Fibroblast of the aortic adventitia (primary cell): ENCODE measurements at regions not wholly inside any gene's neighbourhood (a gene's known extent, or its start where the extent isn't known, plus 50 kb on each side); places are given as distances from the start of the nearest gene placed in this dataset.
"Not testable (repeated sequence)": the region's sequence is repeated elsewhere in the genome, so short reads cannot be mapped to it uniquely, and the experiment has no call there.

Experiments
- DNase-seq: peaks from one replicate; pipeline ENCODE4 v3.0.0-alpha.2; 2010; ENCODE audit warnings: low read depth
- H3K4me3 ChIP-seq: 2 replicates; pipeline ENCODE4 v1.5.1; 2011; ENCODE audit warnings: low read depth, mild to moderate bottlenecking, control low read depth, low read length, moderate library complexity
- TF ChIP-seq, protein P1 (sequence below): IDR thresholded peaks from 2 replicates; pipeline ENCODE4 v1.5.1; 2011; ENCODE audit warnings: mild to moderate bottlenecking, low read length, control low read depth, inconsistent platforms; ENCODE audit not compliant: insufficient read depth

DNA sequence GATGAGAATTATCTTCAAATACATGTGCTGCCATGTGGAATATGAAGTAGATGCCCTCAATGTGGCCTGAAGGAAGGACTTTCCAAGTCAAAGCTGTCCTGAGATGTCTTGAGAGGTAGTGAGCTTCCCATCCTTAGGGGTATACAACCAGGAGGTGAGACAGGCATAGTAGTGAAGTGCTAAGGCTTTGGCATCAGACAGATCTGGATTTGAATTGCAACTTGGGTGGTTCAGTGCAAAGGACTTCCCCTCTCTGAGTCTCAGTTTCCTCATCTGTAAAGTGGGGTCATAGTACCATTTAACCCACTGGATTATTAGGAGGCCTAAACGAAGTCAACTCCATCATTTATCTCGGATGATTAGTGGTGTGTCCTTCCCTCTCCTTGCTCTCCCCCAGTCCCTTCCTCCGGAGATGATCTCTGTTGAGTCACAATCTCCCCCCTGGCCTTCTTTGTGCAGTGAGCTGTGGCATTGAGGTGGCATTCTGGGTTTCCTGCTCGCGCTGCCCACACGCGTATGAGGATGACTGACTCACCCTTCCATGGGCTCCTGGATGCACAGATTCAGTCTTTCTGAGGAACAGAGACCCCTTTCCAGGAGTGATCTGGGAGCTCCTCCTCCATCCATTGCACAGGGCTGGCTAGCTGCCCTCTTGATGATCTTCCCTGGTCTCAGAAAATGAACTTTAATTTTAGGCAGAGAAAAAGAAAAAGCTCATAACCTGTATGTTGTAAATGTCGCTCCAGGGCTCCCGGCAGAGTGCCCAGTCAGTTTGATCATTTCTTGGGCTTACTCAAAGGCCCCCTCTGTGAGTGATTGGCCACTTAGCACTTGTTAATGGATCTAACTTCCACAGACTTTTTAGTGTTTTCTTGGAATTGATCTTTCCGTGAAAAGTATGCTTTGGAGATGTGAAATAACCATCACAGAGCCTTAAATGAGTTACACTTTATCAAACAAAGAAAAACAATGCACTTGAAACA, 354.6 kb downstream of the PTPRU start:
- TF ChIP-seq, protein P1, sequence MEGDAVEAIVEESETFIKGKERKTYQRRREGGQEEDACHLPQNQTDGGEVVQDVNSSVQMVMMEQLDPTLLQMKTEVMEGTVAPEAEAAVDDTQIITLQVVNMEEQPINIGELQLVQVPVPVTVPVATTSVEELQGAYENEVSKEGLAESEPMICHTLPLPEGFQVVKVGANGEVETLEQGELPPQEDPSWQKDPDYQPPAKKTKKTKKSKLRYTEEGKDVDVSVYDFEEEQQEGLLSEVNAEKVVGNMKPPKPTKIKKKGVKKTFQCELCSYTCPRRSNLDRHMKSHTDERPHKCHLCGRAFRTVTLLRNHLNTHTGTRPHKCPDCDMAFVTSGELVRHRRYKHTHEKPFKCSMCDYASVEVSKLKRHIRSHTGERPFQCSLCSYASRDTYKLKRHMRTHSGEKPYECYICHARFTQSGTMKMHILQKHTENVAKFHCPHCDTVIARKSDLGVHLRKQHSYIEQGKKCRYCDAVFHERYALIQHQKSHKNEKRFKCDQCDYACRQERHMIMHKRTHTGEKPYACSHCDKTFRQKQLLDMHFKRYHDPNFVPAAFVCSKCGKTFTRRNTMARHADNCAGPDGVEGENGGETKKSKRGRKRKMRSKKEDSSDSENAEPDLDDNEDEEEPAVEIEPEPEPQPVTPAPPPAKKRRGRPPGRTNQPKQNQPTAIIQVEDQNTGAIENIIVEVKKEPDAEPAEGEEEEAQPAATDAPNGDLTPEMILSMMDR = no peak
- DNase-seq = no peak
- no peak overlapping the region for H3K4me3 ChIP-seq

DNA sequence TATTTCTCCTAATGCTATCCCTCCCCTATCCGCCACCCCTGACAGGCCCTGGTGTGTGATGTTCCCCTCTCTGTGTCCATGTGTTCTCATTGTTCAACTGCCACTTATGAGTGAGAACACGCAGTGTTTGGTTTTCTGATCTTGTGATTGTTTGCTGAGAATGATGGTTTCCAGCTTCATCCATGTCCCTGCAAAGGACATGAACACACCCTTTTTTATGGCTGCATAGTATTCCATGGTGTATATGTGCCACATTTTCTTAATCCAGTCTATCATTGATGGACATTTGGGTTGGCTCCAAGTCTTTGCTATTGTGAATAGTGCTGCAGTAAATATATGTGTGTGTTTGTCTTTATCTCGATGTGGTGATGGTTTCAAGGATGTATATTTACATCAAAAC, 353.4 kb downstream of the PTPRU start:
- not testable (repeated sequence) for H3K4me3 ChIP-seq, DNase-seq

DNA sequence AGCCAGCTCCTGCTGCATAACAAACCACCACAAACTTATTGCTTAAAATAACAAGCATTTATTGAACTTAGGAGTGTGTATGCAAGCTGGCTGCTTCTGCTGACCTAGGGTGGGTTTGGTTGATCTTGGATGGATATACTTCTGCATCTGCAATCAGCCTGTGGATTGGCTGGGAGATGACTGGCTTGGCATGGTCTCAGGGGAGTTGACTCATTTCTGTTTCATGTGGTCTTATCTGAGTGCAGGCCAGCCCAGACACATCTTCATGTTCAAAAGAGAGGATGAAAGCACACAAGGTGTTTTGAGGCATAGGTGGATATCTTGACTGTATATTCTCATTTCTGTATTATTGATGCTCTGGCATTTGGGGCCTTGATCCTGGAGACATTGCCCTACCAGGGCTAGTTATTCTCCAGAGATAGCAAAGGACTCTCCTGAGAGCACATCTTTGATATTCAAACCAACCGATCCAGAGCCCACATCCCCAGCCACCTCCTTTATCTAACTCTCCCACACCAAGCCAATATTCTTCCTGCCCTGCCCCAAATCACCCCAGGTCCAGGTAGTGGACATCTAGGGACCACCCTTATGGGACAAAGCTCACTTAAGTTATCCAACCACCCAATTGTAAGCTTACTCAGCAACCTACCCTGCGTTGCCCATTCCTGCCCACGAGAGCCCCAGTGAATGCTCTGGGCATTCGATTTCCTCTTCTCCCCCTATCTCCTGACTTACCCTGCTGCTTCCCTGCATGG, 350.8 kb downstream of the PTPRU start:
- TF ChIP-seq, protein P1 = no peak
- H3K4me3 ChIP-seq = no peak overlapping the region
- peak; percentile 3 for DNase-seq

DNA sequence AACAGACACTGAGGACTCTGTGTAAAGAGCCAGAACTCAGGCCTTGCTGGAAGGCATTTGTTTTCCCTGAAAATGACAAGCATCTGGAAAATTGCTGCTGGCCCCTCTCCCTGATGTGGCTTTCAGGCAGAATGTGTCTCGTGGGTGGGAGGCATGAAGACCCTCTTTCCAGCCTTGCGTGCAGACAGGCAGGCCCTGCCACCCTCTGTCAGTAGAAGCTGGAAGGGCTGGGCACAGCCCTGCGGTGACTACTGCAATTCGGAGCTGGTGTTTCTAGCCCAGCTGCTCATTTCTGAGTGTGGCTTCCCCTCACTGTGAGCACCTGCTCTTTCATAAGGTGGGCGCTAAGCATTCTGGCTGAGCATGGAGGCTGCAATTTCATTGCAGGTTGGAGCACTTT, 349.9 kb downstream of the PTPRU start:
- no peak overlapping the region for H3K4me3 ChIP-seq
- TF ChIP-seq, protein P1 = no peak
- no peak for DNase-seq

GRCh38 chr1:29585656-29586055, 349.3 kb downstream of the PTPRU start:
- no peak overlapping the region for H3K4me3 ChIP-seq
- no peak for DNase-seq
- TF ChIP-seq, protein P1 = no peak

- no peak for DNase-seq
- H3K4me3 ChIP-seq = no peak overlapping the region
- TF ChIP-seq, protein P1 = no peak
These were observed 348.9 kb downstream of the PTPRU start for GRCh38 chr1:29585201-29585600.

- TF ChIP-seq, protein P1 = no peak
- H3K4me3 ChIP-seq = no peak overlapping the region
- DNase-seq = peak; percentile 13
These were observed 348.5 kb downstream of the PTPRU start for GRCh38 chr1:29584776-29585175.
